ENCODE measurements at regions not wholly inside any gene's neighbourhood (a gene's known extent, or its start where the extent isn't known, plus 50 kb on each side); places are given as distances from the start of the nearest gene placed in this dataset.
A peak's percentile ranks its signal among the peaks of the same experiment; 100 is the strongest.
"Not testable (repeated sequence)": the region's sequence is repeated elsewhere in the genome, so short reads cannot be mapped to it uniquely, and the experiment has no call there.

- no peak for DNase-seq
Measured at GRCh38 chr14:36465178-36465577, 54.9 kb downstream of the NKX2-1 start.

GRCh38 chr14:36462890-36463289 lies 57.1 kb downstream of the NKX2-1 start:
- DNase-seq: no peak

- peak; percentile 65 for DNase-seq
Measured at GRCh38 chr14:36455241-36455627, 64.8 kb downstream of the NKX2-1 start.

- DNase-seq: peak; percentile 70
Measured at GRCh38 chr14:36454599-36455240, 65.3 kb downstream of the NKX2-1 start.

DNA sequence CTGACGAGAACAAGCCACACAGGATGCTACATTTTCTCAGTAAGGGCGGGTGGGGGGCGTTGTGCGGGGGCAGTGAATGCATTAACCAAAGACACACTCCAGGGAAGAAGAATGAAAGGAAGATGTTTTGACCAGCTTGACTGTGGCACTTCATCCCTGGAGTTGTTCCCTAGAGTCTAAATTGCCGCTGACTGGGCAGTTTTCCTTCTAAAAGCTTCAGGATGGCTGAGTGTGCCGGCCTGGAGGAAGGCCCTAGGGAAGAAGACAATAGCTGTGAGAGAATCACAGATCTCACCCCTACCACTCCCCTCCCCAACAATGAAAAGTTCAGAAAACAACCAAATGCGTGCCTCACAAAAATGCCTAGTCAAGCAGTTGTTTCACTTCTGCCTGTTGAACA lies 67.2 kb downstream of the NKX2-1 start:
- DNase-seq: peak; percentile 64

GRCh38 chr14:36451310-36452065 lies 68.5 kb downstream of the NKX2-1 start:
- no peak for DNase-seq

GRCh38 chr14:36450550-36450949 lies 69.5 kb downstream of the NKX2-1 start:
- DNase-seq: no peak

- no peak for DNase-seq
Measured at GRCh38 chr14:36449903-36450302, 70.1 kb downstream of the NKX2-1 start.

GRCh38 chr14:36443374-36443773 lies 76.7 kb downstream of the NKX2-1 start:
- no peak for DNase-seq

GRCh38 chr14:36442824-36443241 lies 77.2 kb downstream of the NKX2-1 start:
- peak; percentile 79 for DNase-seq

GRCh38 chr14:36441283-36441682 lies 78.7 kb downstream of the NKX2-1 start:
- DNase-seq: no peak

- DNase-seq: no peak
Measured at GRCh38 chr14:36439766-36440165, 80.3 kb downstream of the NKX2-1 start.

DNA sequence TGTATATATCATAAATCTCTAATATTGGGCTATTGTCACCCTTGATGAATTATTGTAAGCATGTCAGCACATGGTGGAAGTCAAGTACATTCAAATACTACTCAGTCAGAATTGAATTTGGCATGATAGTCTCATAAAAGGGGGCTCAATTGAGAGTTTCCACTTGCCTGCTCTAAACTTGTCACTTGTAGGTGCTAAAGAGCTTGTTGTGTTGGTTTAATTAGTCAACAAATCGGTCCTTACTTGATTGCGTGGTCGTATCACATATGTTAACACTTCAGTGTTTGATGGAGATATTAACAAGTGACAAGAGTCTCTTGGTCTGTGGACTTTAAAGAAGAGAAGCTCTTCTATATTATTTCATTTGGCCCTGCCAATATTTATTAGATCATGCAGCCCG lies 81.1 kb downstream of the NKX2-1 start:
- no peak for DNase-seq

- no peak for DNase-seq
Measured at GRCh38 chr14:36430662-36431084, 89.4 kb downstream of the NKX2-1 start.

DNA sequence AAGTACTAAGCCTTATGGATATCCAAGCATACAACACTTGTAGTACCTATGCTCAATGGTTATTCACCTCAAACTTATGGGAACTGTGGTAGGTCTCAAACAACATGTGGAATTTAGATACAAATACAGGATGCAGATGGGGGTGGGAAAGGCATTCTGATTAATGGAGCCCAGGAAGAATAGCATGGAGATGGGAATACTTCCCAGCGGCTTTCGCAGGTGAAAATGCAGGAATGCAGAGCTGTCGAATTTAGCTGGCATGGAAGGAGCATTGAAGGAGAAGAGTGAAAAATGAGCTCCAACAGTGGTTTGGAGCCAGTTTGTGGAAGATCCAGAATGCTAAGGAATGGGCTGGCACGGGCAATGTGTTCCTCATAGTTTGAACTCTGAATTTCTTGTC lies 89.9 kb downstream of the NKX2-1 start:
- no peak for DNase-seq

GRCh38 chr14:36429692-36430091 lies 90.3 kb downstream of the NKX2-1 start:
- no peak for DNase-seq

- DNase-seq: no peak
Measured at GRCh38 chr14:36428350-36428749, 91.7 kb downstream of the NKX2-1 start.

- DNase-seq: no peak
Measured at GRCh38 chr14:36426836-36427235, 93.2 kb downstream of the NKX2-1 start.

DNA sequence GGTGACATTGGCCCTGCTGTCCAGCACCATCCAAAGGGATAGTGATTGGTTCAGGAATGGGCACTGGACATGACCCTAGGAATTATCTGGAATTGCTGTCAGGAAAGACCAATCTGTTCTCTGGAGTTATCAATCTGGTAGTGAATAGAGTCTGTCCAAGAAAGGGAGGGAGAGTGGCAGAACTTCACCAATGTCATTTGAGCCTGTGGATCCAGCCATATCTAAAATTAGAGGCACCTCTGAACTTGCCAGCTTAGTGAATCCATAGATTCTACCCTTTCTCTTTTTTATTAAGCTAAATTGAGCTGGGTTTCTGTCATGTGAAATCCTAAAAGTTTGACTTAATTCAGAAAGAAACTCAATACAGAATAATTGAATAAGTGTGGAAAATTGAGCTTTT lies 93.9 kb downstream of the NKX2-1 start:
- DNase-seq: no peak

- DNase-seq: no peak
Measured at GRCh38 chr14:36424478-36425102, 95.4 kb downstream of the NKX2-1 start.

DNA sequence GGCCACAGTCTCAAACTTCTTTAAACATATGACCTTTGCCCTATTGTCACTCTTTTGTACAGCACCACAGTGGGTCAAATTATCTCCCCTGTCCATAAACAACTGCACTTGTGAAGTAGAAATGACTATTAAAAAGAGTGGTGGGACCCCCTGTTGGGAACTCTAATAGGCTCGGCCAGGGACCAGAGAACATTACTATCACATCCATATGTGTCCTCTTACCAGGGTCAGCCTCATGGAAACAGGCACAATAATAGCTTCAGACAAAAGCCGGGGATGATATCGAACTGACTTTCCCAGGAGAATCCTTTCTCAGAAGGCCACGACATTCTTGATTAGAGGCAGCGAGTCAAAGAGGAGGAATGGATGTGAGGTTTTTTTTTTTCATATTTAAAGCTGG lies 96.6 kb downstream of the NKX2-1 start:
- peak; percentile 60 for DNase-seq

DNA sequence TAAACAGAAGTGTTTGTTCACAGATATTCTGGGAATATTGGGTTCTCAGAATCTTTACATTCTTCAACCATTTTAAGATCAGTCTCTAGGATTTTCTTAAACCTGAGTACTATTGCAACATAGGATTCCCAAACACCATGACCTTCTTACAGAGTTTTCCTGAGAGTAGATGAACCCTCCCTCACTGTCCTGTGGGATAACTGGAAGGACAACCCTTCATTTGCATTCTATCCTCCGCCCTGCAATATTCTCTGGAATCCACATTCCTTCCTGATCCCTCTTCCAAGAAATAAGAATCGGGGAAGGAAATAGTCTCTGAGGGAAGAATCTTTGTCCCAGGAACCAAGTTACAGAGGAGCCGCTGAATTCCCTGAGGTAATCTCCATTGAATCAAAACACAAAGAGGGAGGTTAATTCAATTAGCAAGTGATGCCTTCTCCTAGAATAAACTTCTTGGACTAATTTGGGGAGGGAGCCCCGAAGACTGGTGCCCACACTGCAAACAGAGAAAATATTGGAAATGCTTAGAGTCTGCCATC lies 99.8 kb upstream of the MBIP start:
- no peak for DNase-seq

DNA sequence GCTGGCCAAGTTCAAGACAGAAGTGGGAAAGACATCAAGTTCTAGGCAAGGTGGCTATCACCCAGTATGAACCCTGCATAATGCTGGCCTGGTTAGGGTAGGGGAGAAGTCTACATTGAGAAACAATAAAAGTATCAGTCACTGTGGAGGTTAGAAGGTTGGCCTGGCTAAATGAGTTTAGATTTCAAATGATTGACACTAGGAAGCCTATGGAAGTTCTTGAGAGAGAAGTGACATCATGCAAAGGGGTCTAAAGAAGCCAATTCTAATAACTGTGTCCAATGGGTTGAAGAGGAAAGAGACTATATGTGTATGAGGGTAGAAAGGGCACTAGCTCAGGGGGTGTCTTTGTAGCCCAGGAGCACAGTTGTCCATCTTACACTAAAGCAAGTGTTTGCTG lies 98.5 kb upstream of the MBIP start:
- DNase-seq: no peak

- not testable (repeated sequence) for DNase-seq
Measured at GRCh38 chr14:36411951-36412350, 91.5 kb upstream of the MBIP start.
